Cardiac muscle cell (in vitro differentiated cells and primary cell): ENCODE measurements at regions not wholly inside any gene's neighbourhood (a gene's known extent, or its start where the extent isn't known, plus 50 kb on each side); places are given as distances from the start of the nearest gene placed in this dataset.

Source experiments
- DNase-seq, 2 donors: peaks; one replicate each; pipeline versions ENCODE4 v3.0.0 to v3.0.0-alpha.2; 2010 to 2017; ENCODE audit warnings: low read depth in 1 of 2, low spot score in 1 of 2
- H3K27ac ChIP-seq: fragments of 200-600 bp; sonication (generic); 2 replicates; pipeline ENCODE4 v1.5.1; 2016
- H3K27me3 ChIP-seq: fragments of 200-600 bp; sonication (generic); 2 replicates; pipeline ENCODE4 v1.6.0; 2016; ENCODE audit warnings: control low read depth
- H3K36me3 ChIP-seq: fragments of 200-600 bp; sonication (generic); 2 replicates; pipeline ENCODE4 v1.5.1; 2016; ENCODE audit warnings: control low read depth
- H3K4me1 ChIP-seq: fragments of 200-600 bp; sonication (generic); 2 replicates; pipeline ENCODE4 v1.8.1; 2017; ENCODE audit warnings: low read depth, mild to moderate bottlenecking, mixed run types
- H3K4me3 ChIP-seq: fragments of 200-600 bp; sonication (generic); 2 replicates; pipeline ENCODE4 v1.5.1; 2016; ENCODE audit warnings: mild to moderate bottlenecking
- H3K9me3 ChIP-seq: fragments of 200-600 bp; sonication (generic); 2 replicates; pipeline ENCODE4 v1.5.1; 2017; ENCODE audit warnings: low read depth, mild to moderate bottlenecking, control low read depth
- TF ChIP-seq, protein P1 (sequence below): IDR thresholded peaks from 2 replicates; pipeline ENCODE4 v1.5.1; 2012; ENCODE audit warnings: low read depth, mild to moderate bottlenecking, low read length

DNA sequence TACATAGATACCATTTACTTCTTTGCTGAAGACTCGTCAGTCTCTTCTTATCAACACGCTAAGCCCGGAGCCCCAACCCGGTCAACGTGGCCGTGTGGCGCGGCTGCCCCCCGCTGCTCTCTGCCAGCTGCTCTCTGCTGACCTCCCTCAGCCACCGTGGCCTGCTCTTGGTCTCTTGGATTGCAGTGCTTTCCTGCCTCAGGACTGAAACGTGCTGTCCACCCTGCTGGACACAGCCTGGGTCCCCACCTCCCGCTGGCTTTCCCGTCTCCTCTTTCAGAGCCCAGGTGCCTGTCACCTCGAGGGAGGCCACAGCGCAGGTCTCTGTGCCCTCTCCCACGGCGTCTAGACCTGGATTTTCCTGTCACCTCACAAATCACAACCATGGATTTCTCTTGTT, 388.1 kb upstream of the B3GAT1 start:
- Histone ChIP-seq H3K4me3 (no peak overlapping the region), H3K9me3 (no peaks in the 10 kb centered on the region), H3K36me3 (no peaks in the 10 kb centered on the region), H3K27ac (no peak overlapping the region), H3K4me1 (peaks cover 7% of the 10 kb centered on the region), H3K27me3 (no peaks in the 10 kb centered on the region)
- no peak for DNase-seq
- TF ChIP-seq, protein P1, sequence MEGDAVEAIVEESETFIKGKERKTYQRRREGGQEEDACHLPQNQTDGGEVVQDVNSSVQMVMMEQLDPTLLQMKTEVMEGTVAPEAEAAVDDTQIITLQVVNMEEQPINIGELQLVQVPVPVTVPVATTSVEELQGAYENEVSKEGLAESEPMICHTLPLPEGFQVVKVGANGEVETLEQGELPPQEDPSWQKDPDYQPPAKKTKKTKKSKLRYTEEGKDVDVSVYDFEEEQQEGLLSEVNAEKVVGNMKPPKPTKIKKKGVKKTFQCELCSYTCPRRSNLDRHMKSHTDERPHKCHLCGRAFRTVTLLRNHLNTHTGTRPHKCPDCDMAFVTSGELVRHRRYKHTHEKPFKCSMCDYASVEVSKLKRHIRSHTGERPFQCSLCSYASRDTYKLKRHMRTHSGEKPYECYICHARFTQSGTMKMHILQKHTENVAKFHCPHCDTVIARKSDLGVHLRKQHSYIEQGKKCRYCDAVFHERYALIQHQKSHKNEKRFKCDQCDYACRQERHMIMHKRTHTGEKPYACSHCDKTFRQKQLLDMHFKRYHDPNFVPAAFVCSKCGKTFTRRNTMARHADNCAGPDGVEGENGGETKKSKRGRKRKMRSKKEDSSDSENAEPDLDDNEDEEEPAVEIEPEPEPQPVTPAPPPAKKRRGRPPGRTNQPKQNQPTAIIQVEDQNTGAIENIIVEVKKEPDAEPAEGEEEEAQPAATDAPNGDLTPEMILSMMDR: no peak

DNA sequence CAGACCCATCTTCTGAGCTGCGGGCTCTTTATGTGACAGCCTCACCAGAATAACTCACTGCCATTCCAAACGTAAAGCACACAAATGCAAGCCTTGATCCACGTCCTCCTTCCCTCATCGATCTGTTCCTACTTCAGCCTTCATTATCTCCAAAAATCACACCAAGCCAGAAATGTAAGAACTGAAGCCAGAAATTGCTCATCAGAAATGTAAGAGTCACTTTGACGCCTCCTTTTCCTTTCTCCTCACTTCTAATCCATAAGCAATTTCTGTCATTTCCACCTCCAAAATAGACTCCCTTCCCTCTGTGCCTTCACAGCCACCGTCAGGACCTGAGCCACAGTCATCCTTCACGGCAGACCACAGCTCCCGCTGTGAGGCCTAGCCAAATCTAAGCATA, 387.3 kb upstream of the B3GAT1 start:
- TF ChIP-seq, protein P1: no peak
- no peak for DNase-seq
- Histone ChIP-seq H3K27ac (no peak overlapping the region), H3K4me1 (peaks cover 7% of the 10 kb centered on the region), H3K4me3 (no peak overlapping the region), H3K27me3 (no peaks in the 10 kb centered on the region), H3K36me3 (no peaks in the 10 kb centered on the region), H3K9me3 (no peaks in the 10 kb centered on the region)

DNA sequence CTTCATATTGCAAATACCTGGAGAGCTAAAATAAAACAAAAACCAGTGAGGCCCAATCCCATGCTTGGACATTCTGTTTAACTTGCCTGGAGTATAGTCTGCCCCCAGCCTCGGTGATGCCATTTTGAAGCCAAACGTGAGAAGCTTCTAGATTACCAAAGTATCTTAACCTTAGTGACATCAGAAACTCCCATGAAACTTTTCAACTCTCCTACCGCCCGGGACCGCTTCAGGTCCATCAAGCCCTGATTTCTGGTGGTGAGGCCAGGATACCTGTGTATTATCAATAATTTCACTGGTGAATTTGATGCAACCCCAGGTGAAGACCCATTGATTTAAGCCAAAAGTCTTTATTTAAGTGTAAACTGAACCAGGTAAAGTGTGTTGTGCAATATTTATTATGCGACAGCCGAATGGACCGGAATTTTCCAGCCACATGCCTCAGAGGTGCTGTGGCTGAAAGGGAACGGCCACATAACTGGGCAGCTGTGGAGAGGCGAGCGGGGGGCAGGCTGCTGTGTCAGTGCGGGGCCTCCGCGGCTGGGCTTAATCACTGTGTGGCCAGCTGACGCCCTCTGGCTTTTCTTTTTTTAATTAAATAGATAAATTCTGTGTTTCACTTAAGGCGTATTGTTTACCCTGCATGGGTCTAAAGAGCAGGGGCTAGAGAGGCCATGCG, 385.5 kb upstream of the B3GAT1 start:
- Histone ChIP-seq H3K4me1 (peaks cover 10% of the 10 kb centered on the region), H3K27ac (no peak overlapping the region), H3K36me3 (no peaks in the 10 kb centered on the region), H3K4me3 (no peak overlapping the region), H3K27me3 (no peaks in the 10 kb centered on the region), H3K9me3 (no peaks in the 10 kb centered on the region)
- TF ChIP-seq, protein P1: no peak
- no peak for DNase-seq

DNA sequence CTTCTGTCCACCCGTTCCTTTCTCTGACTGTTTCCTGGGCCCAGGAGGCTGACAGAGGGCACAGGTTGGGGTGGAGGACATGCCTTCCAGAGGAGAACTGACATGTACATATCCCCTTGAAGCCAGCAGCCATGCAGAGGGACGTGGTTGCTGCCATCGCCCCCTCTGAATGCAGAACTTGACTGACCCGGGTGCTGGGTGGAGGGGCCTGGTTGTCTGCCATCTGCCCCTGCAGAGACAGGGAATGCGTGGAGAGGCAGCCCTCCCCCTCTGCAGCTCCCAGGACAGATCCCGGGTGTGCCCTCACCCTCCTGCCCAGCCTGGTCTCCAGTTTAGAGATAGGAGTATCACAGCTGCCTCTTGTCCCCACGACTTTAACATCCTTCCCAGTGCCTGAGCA, 383.0 kb upstream of the B3GAT1 start:
- no peaks in the 10 kb centered on the region for H3K27me3 ChIP-seq
- no peak for DNase-seq
- H3K4me3 ChIP-seq: no peak overlapping the region
- TF ChIP-seq, protein P1: no peak
- no peak overlapping the region for H3K27ac ChIP-seq
- no peaks in the 10 kb centered on the region for H3K36me3 ChIP-seq
- H3K9me3 ChIP-seq: no peaks in the 10 kb centered on the region
- peaks cover 19% of the 10 kb centered on the region for H3K4me1 ChIP-seq

DNA sequence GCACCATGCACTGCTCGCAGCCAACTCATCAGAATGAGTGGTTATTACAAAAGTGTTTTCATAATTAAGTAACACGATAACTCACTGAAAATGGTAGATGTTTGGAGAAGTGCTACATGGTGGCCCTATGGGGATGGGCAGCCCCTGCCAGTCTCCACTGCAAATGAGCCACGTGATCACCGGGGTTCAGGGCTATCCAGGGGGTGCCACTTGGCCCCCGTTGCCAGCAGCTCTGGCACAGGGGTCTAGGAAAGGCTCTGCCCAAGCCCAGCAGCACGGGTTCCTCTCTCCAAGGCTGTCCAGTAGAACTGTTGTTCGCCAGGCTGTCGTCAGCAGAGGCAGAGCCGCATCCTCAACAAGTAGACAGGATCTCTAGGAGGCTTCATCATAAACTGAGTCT, 382.1 kb upstream of the B3GAT1 start:
- peaks cover 19% of the 10 kb centered on the region for H3K4me1 ChIP-seq
- no peaks in the 10 kb centered on the region for H3K36me3 ChIP-seq
- TF ChIP-seq, protein P1: no peak
- H3K27ac ChIP-seq: no peak overlapping the region
- no peak for DNase-seq
- no peak overlapping the region for H3K4me3 ChIP-seq
- no peaks in the 10 kb centered on the region for H3K27me3 ChIP-seq
- H3K9me3 ChIP-seq: no peaks in the 10 kb centered on the region
